ENCODE measurements at regions not wholly inside any gene's neighbourhood (a gene's known extent, or its start where the extent isn't known, plus 50 kb on each side); places are given as distances from the start of the nearest gene placed in this dataset.

GRCh38 chr2:239882781-239883180 lies 142.4 kb downstream of the NDUFA10 start:
- no peak for DNase-seq

GRCh38 chr2:239882331-239882732 lies 142.8 kb downstream of the NDUFA10 start:
- peak; percentile 50 for DNase-seq

GRCh38 chr2:239881561-239882320 lies 143.4 kb downstream of the NDUFA10 start:
- peak; percentile 46 for DNase-seq

GRCh38 chr2:239881031-239881471 lies 144.1 kb downstream of the NDUFA10 start:
- no peak for DNase-seq

GRCh38 chr2:239880396-239880795 lies 144.7 kb downstream of the NDUFA10 start:
- DNase-seq: no peak

- DNase-seq: no peak
These were observed 145.6 kb downstream of the NDUFA10 start for GRCh38 chr2:239879423-239880084.

GRCh38 chr2:239878686-239879085 lies 146.5 kb downstream of the NDUFA10 start:
- no peak for DNase-seq

- DNase-seq: no peak
These were observed 148.2 kb downstream of the NDUFA10 start for GRCh38 chr2:239876948-239877289.

- no peak for DNase-seq
These were observed 148.7 kb downstream of the NDUFA10 start for GRCh38 chr2:239876271-239876947.

- no peak for DNase-seq
These were observed 150.3 kb downstream of the NDUFA10 start for GRCh38 chr2:239874636-239875356.

GRCh38 chr2:239873656-239874635 lies 151.2 kb downstream of the NDUFA10 start:
- no peak for DNase-seq

- DNase-seq: no peak
These were observed 153.4 kb downstream of the NDUFA10 start for GRCh38 chr2:239871481-239872435.

- no peak for DNase-seq
These were observed 154.3 kb downstream of the NDUFA10 start for GRCh38 chr2:239870863-239871262.

- DNase-seq: no peak
These were observed 154.9 kb downstream of the NDUFA10 start for GRCh38 chr2:239870276-239870675.

- no peak for DNase-seq
These were observed 155.6 kb downstream of the NDUFA10 start for GRCh38 chr2:239869272-239870155.

- DNase-seq: no peak
These were observed 156.5 kb downstream of the NDUFA10 start for GRCh38 chr2:239868556-239869181.

- DNase-seq: no peak
These were observed 158.4 kb downstream of the NDUFA10 start for GRCh38 chr2:239866778-239867177.

- DNase-seq: no peak
These were observed 158.8 kb downstream of the NDUFA10 start for GRCh38 chr2:239866350-239866749.
